HCT116 (cell line): ENCODE measurements at regions not wholly inside any gene's neighbourhood (a gene's known extent, or its start where the extent isn't known, plus 50 kb on each side); places are given as distances from the start of the nearest gene placed in this dataset.

Experiments
- CTCF ChIP-seq, 3 experiments: fragments of 200-600 bp in 1 of 3; sonication (generic) in 1 of 3; IDR thresholded peaks in 2 of 3; conservative IDR thresholded peaks in 1 of 3; 2 replicates each; pipeline ENCODE4 v1.5.1; 2012 to 2017; ENCODE audit warnings: low read depth in 2 of 3, low read length in 2 of 3, antibody characterized with exemption in 1 of 3, borderline replicate concordance in 1 of 3, control low read depth in 1 of 3, mild to moderate bottlenecking in 1 of 3, mixed read lengths in 1 of 3, mixed run types in 1 of 3, moderate library complexity in 1 of 3; ENCODE audit not compliant: insufficient read depth in 1 of 3
- YY1 ChIP-seq: IDR thresholded peaks from 2 replicates; pipeline ENCODE4 v1.6.1; 2011; ENCODE audit warnings: low read length, low read depth, moderate library complexity, mild to moderate bottlenecking; ENCODE audit not compliant: insufficient replicate concordance; ENCODE audit errors: extremely low read depth

- no peak for TF ChIP-seq YY1
- no peak for TF ChIP-seq CTCF (IDR thresholded peaks at IDR 0.05 in 2 of 3, conservative IDR thresholded peaks at IDR 0.05 in 1 of 3; ENCODE audit: borderline replicate concordance in 1 of 3, insufficient read depth in 1 of 3, low read depth in 2 of 3, low read length in 2 of 3)
These were observed 815.1 kb downstream of the DIAPH3 start for GRCh38 chr13:59348617-59349016.
